SK-N-SH (cell line): ENCODE measurements at regions not wholly inside any gene's neighbourhood (a gene's known extent, or its start where the extent isn't known, plus 50 kb on each side); places are given as distances from the start of the nearest gene placed in this dataset.

Source experiments
- CTCF ChIA-PET: fragments of 300-600, 350-600 bp; formaldehyde crosslinking; extraction: SDS; loops from one replicate; lab custom pipeline; 2021; lab: Yijun Ruan, JAX
- POLR2A ChIA-PET: fragments of 350-600 bp; sonication (Branson Sonifier 250); formaldehyde crosslinking; extraction: SDS; loops from one replicate; lab custom pipeline; 2020; ENCODE audit warnings: antibody characterized with exemption, inconsistent platforms; lab: Yijun Ruan, JAX
- DNase-seq: peaks from one replicate; pipeline ENCODE4 v3.0.0; 2012
- H2AFZ ChIP-seq: fragments of 200-600 bp; sonication (generic); 2 replicates; pipeline ENCODE4 v1.8.1; 2016; ENCODE audit warnings: antibody characterized with exemption, mild to moderate bottlenecking, low read depth
- H3F3A ChIP-seq: fragments of 200-600 bp; sonication (generic); replicated peaks from 2 replicates; pipeline ENCODE3; 2016; ENCODE audit warnings: antibody characterized with exemption, mild to moderate bottlenecking; ENCODE audit not compliant: insufficient read depth
- H3K27ac ChIP-seq, 2 experiments: fragments of 200-500 bp in 1 of 2; fragments of 200-600 bp in 1 of 2; sonication (Bioruptor generic) in 1 of 2; sonication (generic), shearing (Covaris generic) in 1 of 2; 2 replicates each; pipeline versions ENCODE4 v1.5.1 to v1.6.1; 2014 to 2016; ENCODE audit warnings: low read depth in 2 of 2, inconsistent platforms in 1 of 2, low read length in 1 of 2, mild to moderate bottlenecking in 1 of 2, mixed read lengths in 1 of 2
- H3K27me3 ChIP-seq: fragments of 200-600 bp; sonication (generic), shearing (Covaris generic); 2 replicates; pipeline ENCODE4 v1.6.1; 2016; ENCODE audit warnings: mixed run types; ENCODE audit not compliant: insufficient read depth
- H3K36me3 ChIP-seq, 2 experiments: fragments of 200-500 bp in 1 of 2; fragments of 200-600 bp in 1 of 2; sonication (Bioruptor generic) in 1 of 2; sonication (generic) in 1 of 2; replicated peaks in 1 of 2; 2 replicates each; pipeline versions ENCODE3 to v1.5.1; 2014 to 2016; ENCODE audit warnings: low read length in 1 of 2, mild to moderate bottlenecking in 1 of 2; ENCODE audit not compliant: insufficient read depth in 2 of 2, control insufficient read depth in 1 of 2
- H3K4me1 ChIP-seq, 2 experiments: fragments of 200-500 bp in 1 of 2; fragments of 200-600 bp in 1 of 2; sonication (Bioruptor generic) in 1 of 2; sonication (generic), shearing (Covaris generic) in 1 of 2; 2 replicates each; pipeline versions ENCODE4 v1.5.1 to v1.6.1; 2014 to 2016; ENCODE audit warnings: low read depth in 1 of 2, low read length in 1 of 2, mixed run types in 1 of 2; ENCODE audit not compliant: insufficient read depth in 2 of 2, control insufficient read depth in 1 of 2
- H3K4me2 ChIP-seq: fragments of 200-600 bp; sonication (generic), shearing (Covaris generic); 2 replicates; pipeline ENCODE4 v1.6.1; 2017; ENCODE audit warnings: mixed run types
- H3K4me3 ChIP-seq, 2 experiments: fragments of 200-500 bp in 1 of 2; fragments of 200-600 bp in 1 of 2; sonication (Bioruptor generic) in 1 of 2; sonication (generic), shearing (Covaris generic) in 1 of 2; 2 replicates each; pipeline versions ENCODE4 v1.5.1 to v1.8.1; 2014 to 2016; ENCODE audit warnings: low read depth in 2 of 2, inconsistent platforms in 1 of 2, low read length in 1 of 2, mild to moderate bottlenecking in 1 of 2, mixed read lengths in 1 of 2, moderate library complexity in 1 of 2
- H3K79me2 ChIP-seq: fragments of 200-600 bp; sonication (generic); 2 replicates; pipeline ENCODE4 v1.8.1; 2017; ENCODE audit warnings: mild to moderate bottlenecking; ENCODE audit not compliant: insufficient read depth
- H3K9ac ChIP-seq: fragments of 200-600 bp; sonication (generic); 2 replicates; pipeline ENCODE4 v1.6.1; 2017; ENCODE audit warnings: mixed run types
- H3K9me2 ChIP-seq: fragments of 200-600 bp; sonication (generic); 2 replicates; pipeline ENCODE4 v1.6.1; 2017; ENCODE audit warnings: mixed run types
- H3K9me3 ChIP-seq: fragments of 200-600 bp; sonication (generic); 2 replicates; pipeline ENCODE4 v1.6.1; 2017; ENCODE audit warnings: mixed run types, mild to moderate bottlenecking, moderate library complexity
- H4K20me1 ChIP-seq: fragments of 200-600 bp; sonication (generic); 2 replicates; pipeline ENCODE4 v1.6.1; 2017; ENCODE audit warnings: mild to moderate bottlenecking, mixed run types; ENCODE audit not compliant: insufficient read depth
- CTCF ChIP-seq: fragments of 200-600 bp; sonication (generic); IDR thresholded peaks from 2 replicates; pipeline ENCODE4 v1.6.1; 2017; ENCODE audit warnings: antibody characterized with exemption, mild to moderate bottlenecking, moderate library complexity
- ELF1 ChIP-seq: IDR thresholded peaks from 2 replicates; pipeline ENCODE4 v1.4.0; 2012
- EZH2phosphoT487 ChIP-seq: fragments of 200-600 bp; sonication (generic); IDR thresholded peaks from 2 replicates; pipeline ENCODE4 v1.6.1; 2017; ENCODE audit warnings: low read depth, mixed run types, mild to moderate bottlenecking, antibody characterized with exemption, moderate library complexity, borderline replicate concordance
- FOSL2 ChIP-seq: IDR thresholded peaks from 2 replicates; pipeline ENCODE4 v1.4.0; 2012; ENCODE audit warnings: low read depth, mild to moderate bottlenecking, moderate library complexity, borderline replicate concordance
- FOXM1 ChIP-seq: IDR thresholded peaks from 2 replicates; pipeline ENCODE4 v1.4.0; 2012; ENCODE audit warnings: low read depth, mild to moderate bottlenecking
- GABPA ChIP-seq: IDR thresholded peaks from 2 replicates; pipeline ENCODE4 v1.4.0; 2012; ENCODE audit warnings: low read depth, mild to moderate bottlenecking
- GATA2 ChIP-seq: sonication (generic); formaldehyde crosslinking; IDR thresholded peaks from 2 replicates; pipeline ENCODE4 v1.5.0; 2020; ENCODE audit warnings: mild to moderate bottlenecking, missing genetic modification reagents
- JUND ChIP-seq: IDR thresholded peaks from 2 replicates; pipeline ENCODE4 v1.4.0; 2012
- MXI1 ChIP-seq: IDR thresholded peaks from 2 replicates; pipeline ENCODE4 v1.6.1; 2012; ENCODE audit warnings: mild to moderate bottlenecking, low read depth, low read length, improper control_type of control experiment
- NRF1 ChIP-seq: IDR thresholded peaks from 2 replicates; pipeline ENCODE4 v1.6.1; 2012; ENCODE audit warnings: low read depth, mild to moderate bottlenecking, low read length
- POLR2AphosphoS5 ChIP-seq: IDR thresholded peaks from 2 replicates; pipeline ENCODE4 v1.6.1; 2012; ENCODE audit warnings: low read depth, low read length
- RAD21 ChIP-seq: IDR thresholded peaks from 2 replicates; pipeline ENCODE4 v1.6.1; 2012; ENCODE audit warnings: mild to moderate bottlenecking, low read length
- RCOR1 ChIP-seq: fragments of 150-350 bp; IDR thresholded peaks from 2 replicates; pipeline ENCODE4 v1.6.1; 2017; ENCODE audit warnings: antibody characterized with exemption, low read length
- RFX5 ChIP-seq: IDR thresholded peaks from 2 replicates; pipeline ENCODE4 v1.6.1; 2012; ENCODE audit warnings: mild to moderate bottlenecking, improper control_type of control experiment, low read length
- RXRA ChIP-seq: IDR thresholded peaks from 2 replicates; pipeline ENCODE4 v1.4.0; 2012; ENCODE audit warnings: low read depth, mild to moderate bottlenecking, borderline replicate concordance
- SIN3A ChIP-seq: IDR thresholded peaks from 2 replicates; pipeline ENCODE4 v1.6.1; 2012; ENCODE audit warnings: low read depth, mild to moderate bottlenecking, low read length, moderate library complexity, borderline replicate concordance
- TCF12 ChIP-seq: IDR thresholded peaks from 2 replicates; pipeline ENCODE4 v1.4.0; 2012
- ZBTB33 ChIP-seq: IDR thresholded peaks from 2 replicates; pipeline ENCODE4 v1.4.0; 2012; ENCODE audit warnings: low read depth, borderline replicate concordance
- TF ChIP-seq, protein P1 (sequence below): IDR thresholded peaks from 2 replicates; pipeline ENCODE4; 2012
- TF ChIP-seq, protein P2 (sequence below): IDR thresholded peaks from 2 replicates; pipeline ENCODE4 v1.4.0; 2012; ENCODE audit warnings: low read depth, borderline replicate concordance
- TF ChIP-seq, protein P3 (sequence below): IDR thresholded peaks from 2 replicates; pipeline ENCODE4 v1.6.1; 2012; ENCODE audit warnings: mild to moderate bottlenecking, low read depth, low read length, moderate library complexity

DNA sequence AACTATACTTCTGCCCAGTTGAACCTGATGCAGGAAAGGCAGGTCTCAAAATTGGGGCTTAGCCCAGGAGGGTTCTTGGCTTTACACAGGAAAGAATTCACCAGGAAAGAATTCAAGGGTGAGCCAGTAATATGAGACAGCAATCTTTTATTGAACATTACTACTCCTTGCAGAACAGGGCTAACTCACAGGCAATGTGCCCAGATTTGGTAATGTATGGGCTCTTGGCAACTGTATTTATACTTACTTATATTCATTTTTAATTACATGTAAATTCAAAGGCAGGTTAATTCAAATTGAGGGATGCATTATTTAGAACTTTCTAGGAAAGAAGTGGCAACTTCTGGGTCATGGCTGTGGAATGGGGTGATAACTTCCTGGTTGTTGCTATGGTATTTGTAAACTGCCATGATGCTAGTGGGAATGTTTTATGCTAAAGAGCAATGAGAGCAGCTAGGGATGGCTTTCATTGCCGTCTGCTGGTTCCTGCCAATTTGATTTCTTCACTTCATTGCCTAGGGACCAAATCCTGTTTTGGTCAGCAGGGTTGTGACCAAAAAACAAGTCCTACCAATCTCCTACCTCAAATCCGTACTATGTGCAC is 107.5 kb downstream of the CHRM3 start (continued):
- TF ChIP-seq CTCF: no peak
- no peak for TF ChIP-seq FOXM1
- TF ChIP-seq SIN3A: no peak
- TF ChIP-seq RCOR1: no peak

- Histone ChIP-seq H3K4me1 (no peaks in the 10 kb centered on the region), H3K4me3 (no peak overlapping the region), H3K9me2 (no peaks in the 10 kb centered on the region), H3K27me3 (no peaks in the 10 kb centered on the region), H3K79me2 (no peaks in the 10 kb centered on the region), H3K36me3 (no peaks in the 10 kb centered on the region), H2AFZ (no peak overlapping the region), H4K20me1 (no peaks in the 10 kb centered on the region), H3K4me2 (no peak overlapping the region), H3K27ac (no peak overlapping the region), H3K9me3 (no peaks in the 10 kb centered on the region), H3F3A (no peaks in the 10 kb centered on the region), H3K9ac (no peak overlapping the region)
- DNase-seq: no peak
- ChIA-PET POLR2A (no interaction called here), CTCF (no interaction called here)
- TF ChIP-seq SIN3A (no peak), MXI1 (no peak), GATA2 (CRISPR knock-in tag) (no peak), ELF1 (no peak), RFX5 (no peak), POLR2AphosphoS5 (no peak), FOSL2 (no peak), GABPA (no peak), NRF1 (no peak), RAD21 (no peak), ZBTB33 (no peak), EZH2phosphoT487 (no peak), TCF12 (no peak), JUND (no peak), RXRA (no peak)
- TF ChIP-seq, protein P1, sequence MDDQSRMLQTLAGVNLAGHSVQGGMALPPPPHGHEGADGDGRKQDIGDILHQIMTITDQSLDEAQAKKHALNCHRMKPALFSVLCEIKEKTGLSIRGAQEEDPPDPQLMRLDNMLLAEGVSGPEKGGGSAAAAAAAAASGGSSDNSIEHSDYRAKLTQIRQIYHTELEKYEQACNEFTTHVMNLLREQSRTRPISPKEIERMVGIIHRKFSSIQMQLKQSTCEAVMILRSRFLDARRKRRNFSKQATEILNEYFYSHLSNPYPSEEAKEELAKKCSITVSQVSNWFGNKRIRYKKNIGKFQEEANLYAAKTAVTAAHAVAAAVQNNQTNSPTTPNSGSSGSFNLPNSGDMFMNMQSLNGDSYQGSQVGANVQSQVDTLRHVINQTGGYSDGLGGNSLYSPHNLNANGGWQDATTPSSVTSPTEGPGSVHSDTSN: no peak
- TF ChIP-seq, protein P2, sequence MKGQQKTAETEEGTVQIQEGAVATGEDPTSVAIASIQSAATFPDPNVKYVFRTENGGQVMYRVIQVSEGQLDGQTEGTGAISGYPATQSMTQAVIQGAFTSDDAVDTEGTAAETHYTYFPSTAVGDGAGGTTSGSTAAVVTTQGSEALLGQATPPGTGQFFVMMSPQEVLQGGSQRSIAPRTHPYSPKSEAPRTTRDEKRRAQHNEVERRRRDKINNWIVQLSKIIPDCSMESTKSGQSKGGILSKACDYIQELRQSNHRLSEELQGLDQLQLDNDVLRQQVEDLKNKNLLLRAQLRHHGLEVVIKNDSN: no peak
- TF ChIP-seq, protein P3, sequence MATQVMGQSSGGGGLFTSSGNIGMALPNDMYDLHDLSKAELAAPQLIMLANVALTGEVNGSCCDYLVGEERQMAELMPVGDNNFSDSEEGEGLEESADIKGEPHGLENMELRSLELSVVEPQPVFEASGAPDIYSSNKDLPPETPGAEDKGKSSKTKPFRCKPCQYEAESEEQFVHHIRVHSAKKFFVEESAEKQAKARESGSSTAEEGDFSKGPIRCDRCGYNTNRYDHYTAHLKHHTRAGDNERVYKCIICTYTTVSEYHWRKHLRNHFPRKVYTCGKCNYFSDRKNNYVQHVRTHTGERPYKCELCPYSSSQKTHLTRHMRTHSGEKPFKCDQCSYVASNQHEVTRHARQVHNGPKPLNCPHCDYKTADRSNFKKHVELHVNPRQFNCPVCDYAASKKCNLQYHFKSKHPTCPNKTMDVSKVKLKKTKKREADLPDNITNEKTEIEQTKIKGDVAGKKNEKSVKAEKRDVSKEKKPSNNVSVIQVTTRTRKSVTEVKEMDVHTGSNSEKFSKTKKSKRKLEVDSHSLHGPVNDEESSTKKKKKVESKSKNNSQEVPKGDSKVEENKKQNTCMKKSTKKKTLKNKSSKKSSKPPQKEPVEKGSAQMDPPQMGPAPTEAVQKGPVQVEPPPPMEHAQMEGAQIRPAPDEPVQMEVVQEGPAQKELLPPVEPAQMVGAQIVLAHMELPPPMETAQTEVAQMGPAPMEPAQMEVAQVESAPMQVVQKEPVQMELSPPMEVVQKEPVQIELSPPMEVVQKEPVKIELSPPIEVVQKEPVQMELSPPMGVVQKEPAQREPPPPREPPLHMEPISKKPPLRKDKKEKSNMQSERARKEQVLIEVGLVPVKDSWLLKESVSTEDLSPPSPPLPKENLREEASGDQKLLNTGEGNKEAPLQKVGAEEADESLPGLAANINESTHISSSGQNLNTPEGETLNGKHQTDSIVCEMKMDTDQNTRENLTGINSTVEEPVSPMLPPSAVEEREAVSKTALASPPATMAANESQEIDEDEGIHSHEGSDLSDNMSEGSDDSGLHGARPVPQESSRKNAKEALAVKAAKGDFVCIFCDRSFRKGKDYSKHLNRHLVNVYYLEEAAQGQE: no peak
These were observed 118.7 kb downstream of the CHRM3 start for GRCh38 chr1:239505094-239505493.
